Tibial nerve (tissue), 3 donors: ENCODE measurements at regions not wholly inside any gene's neighbourhood (a gene's known extent, or its start where the extent isn't known, plus 50 kb on each side); places are given as distances from the start of the nearest gene placed in this dataset.

Experiments
- POLR2A ChIP-seq, 2 donors: fragments of 450-650 bp; IDR thresholded peaks; one replicate each; pipeline ENCODE4 v1.6.1; 2017; ENCODE audit warnings: antibody characterized with exemption in 2 of 2, mild to moderate bottlenecking in 2 of 2, moderate library complexity in 2 of 2
- TF ChIP-seq, protein P1 (sequence below), 5 experiments: fragments of 200-600 bp in 3 of 5; fragments of 450-650 bp in 2 of 5; sonication (generic) in 3 of 5; IDR thresholded peaks; one replicate each; pipeline ENCODE4 v1.5.1; 2016 to 2019; ENCODE audit warnings: antibody characterized with exemption in 5 of 5, mild to moderate bottlenecking in 3 of 5, moderate library complexity in 2 of 5

DNA sequence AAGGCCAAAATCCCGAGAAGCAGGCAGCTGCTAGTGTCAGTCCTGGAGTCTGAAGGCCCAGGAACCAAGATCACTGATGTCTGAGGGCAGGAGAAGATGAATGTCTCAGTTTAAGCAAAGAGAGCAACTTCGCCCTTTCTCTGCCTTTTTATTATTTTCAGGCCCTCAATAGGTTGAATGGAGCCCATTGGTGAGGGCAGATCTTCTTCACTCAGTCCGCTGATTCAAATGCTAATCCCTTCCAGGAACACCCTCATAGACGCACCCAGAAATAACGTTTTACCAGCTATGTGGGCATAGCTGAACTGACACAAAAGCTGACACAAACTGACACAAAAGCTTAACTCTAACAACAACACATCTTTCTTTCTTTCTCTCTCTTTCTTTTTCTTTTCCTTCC lies 78.0 kb upstream of the KCNJ3 start:
- TF ChIP-seq, protein P1, sequence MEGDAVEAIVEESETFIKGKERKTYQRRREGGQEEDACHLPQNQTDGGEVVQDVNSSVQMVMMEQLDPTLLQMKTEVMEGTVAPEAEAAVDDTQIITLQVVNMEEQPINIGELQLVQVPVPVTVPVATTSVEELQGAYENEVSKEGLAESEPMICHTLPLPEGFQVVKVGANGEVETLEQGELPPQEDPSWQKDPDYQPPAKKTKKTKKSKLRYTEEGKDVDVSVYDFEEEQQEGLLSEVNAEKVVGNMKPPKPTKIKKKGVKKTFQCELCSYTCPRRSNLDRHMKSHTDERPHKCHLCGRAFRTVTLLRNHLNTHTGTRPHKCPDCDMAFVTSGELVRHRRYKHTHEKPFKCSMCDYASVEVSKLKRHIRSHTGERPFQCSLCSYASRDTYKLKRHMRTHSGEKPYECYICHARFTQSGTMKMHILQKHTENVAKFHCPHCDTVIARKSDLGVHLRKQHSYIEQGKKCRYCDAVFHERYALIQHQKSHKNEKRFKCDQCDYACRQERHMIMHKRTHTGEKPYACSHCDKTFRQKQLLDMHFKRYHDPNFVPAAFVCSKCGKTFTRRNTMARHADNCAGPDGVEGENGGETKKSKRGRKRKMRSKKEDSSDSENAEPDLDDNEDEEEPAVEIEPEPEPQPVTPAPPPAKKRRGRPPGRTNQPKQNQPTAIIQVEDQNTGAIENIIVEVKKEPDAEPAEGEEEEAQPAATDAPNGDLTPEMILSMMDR (IDR thresholded peaks at IDR 0.05): no peak
- no peak for TF ChIP-seq POLR2A (IDR thresholded peaks at IDR 0.05)
